BLaER1 (cell line): ENCODE measurements at regions not wholly inside any gene's neighbourhood (a gene's known extent, or its start where the extent isn't known, plus 50 kb on each side); places are given as distances from the start of the nearest gene placed in this dataset.
"Not testable (repeated sequence)": the region's sequence is repeated elsewhere in the genome, so short reads cannot be mapped to it uniquely, and the experiment has no call there.

Experiments
- H3K27ac ChIP-seq: shearing (Covaris generic); formaldehyde crosslinking; 2 replicates; pipeline ENCODE4 v1.8.1; 2022
- H3K27me3 ChIP-seq: shearing (Covaris generic); formaldehyde crosslinking; 2 replicates; pipeline ENCODE4 v1.8.1; 2022
- H3K36me3 ChIP-seq: shearing (Covaris generic); formaldehyde crosslinking; 2 replicates; pipeline ENCODE4 v1.8.1; 2022
- H3K4me1 ChIP-seq: shearing (Covaris generic); formaldehyde crosslinking; 2 replicates; pipeline ENCODE4 v1.8.1; 2022
- H3K4me2 ChIP-seq: shearing (Covaris generic); formaldehyde crosslinking; 2 replicates; pipeline ENCODE4 v1.8.1; 2022
- H3K4me3 ChIP-seq: shearing (Covaris generic); formaldehyde crosslinking; 2 replicates; pipeline ENCODE4 v1.8.1; 2022
- H3K9ac ChIP-seq: shearing (Covaris generic); formaldehyde crosslinking; 2 replicates; pipeline ENCODE4 v1.8.1; 2022
- H3K9me3 ChIP-seq: shearing (Covaris generic); formaldehyde crosslinking; 2 replicates; pipeline ENCODE4 v1.8.1; 2022
- H4K20me1 ChIP-seq: shearing (Covaris generic); formaldehyde crosslinking; 2 replicates; pipeline ENCODE4 v1.8.1; 2022
- Cebpa-rat ChIP-seq: shearing (Covaris generic); IDR thresholded peaks from 2 replicates; pipeline ENCODE4 v1.8.1; 2022

GRCh38 chr14:71783786-71784185 lies 148.4 kb upstream of the RGS6 start:
- Histone ChIP-seq H3K4me2 (no peak overlapping the region), H3K4me3 (no peak overlapping the region), H3K27me3 (no peaks in the 10 kb centered on the region), H3K36me3 (no peaks in the 10 kb centered on the region), H4K20me1 (no peaks in the 10 kb centered on the region), H3K4me1 (no peaks in the 10 kb centered on the region), H3K9ac (no peak overlapping the region), H3K27ac (no peak overlapping the region), H3K9me3 (peaks cover 7% of the 10 kb centered on the region)
- no peak for TF ChIP-seq Cebpa-rat

GRCh38 chr14:71789005-71789404 lies 143.2 kb upstream of the RGS6 start:
- H3K9me3 ChIP-seq = no peaks in the 10 kb centered on the region

GRCh38 chr14:71799841-71800240 lies 132.4 kb upstream of the RGS6 start:
- Histone ChIP-seq H3K4me3 (no peak overlapping the region), H3K9ac (no peak overlapping the region), H3K4me2 (no peak overlapping the region), H3K9me3 (no peaks in the 10 kb centered on the region), H3K27ac (no peak overlapping the region), H3K36me3 (no peaks in the 10 kb centered on the region), H4K20me1 (no peaks in the 10 kb centered on the region), H3K27me3 (no peaks in the 10 kb centered on the region), H3K4me1 (peaks cover 12% of the 10 kb centered on the region)
- no peak for TF ChIP-seq Cebpa-rat

More at GRCh38 chr14:71789005-71789404, 143.2 kb upstream of the RGS6 start:
- Histone ChIP-seq H3K4me3 (no peak overlapping the region), H3K4me1 (no peaks in the 10 kb centered on the region), H3K9ac (no peak overlapping the region), H3K27ac (no peak overlapping the region), H3K4me2 (no peak overlapping the region), H3K27me3 (no peaks in the 10 kb centered on the region), H3K36me3 (no peaks in the 10 kb centered on the region), H4K20me1 (no peaks in the 10 kb centered on the region)
- TF ChIP-seq Cebpa-rat = no peak

DNA sequence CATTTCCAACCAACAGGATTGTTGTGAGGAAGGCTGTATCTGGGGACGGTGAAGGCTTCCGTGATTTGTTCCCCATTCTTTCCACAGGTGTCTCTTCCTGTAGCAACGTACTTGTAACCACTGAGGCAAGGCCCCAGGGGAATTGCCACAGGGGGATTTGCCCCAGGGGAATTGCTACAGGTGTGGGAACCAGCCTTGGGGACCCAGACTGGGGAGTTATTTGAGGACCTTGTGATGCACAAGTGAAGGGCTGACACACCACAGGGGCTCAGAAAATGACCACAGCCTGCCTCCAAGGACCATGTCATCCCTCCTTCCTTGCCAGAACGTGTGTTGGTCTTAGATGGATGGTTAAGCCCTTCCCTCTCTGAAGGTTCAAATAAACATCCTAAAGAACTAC lies 131.4 kb upstream of the RGS6 start:
- H3K27me3 ChIP-seq = no peaks in the 10 kb centered on the region
- 0 out of 2 replicates have a peak overlapping the region, but pooled peaks have one; percentile 3 for H3K27ac ChIP-seq
- H3K9me3 ChIP-seq = no peaks in the 10 kb centered on the region
- H3K4me1 ChIP-seq = peaks cover 12% of the 10 kb centered on the region
- peak overlapping the region; percentile 61 for H3K4me2 ChIP-seq
- no peaks in the 10 kb centered on the region for H3K36me3 ChIP-seq
- TF ChIP-seq Cebpa-rat = no peak
- H3K4me3 ChIP-seq = no peak overlapping the region
- no peaks in the 10 kb centered on the region for H4K20me1 ChIP-seq
- H3K9ac ChIP-seq = no peak overlapping the region

GRCh38 chr14:71803539-71804260 lies 128.5 kb upstream of the RGS6 start:
- Histone ChIP-seq H3K4me2 (no peak overlapping the region), H3K9me3 (no peaks in the 10 kb centered on the region), H3K4me1 (peaks cover 12% of the 10 kb centered on the region), H3K9ac (no peak overlapping the region), H3K27ac (no peak overlapping the region), H3K4me3 (no peak overlapping the region), H3K27me3 (no peaks in the 10 kb centered on the region), H4K20me1 (no peaks in the 10 kb centered on the region), H3K36me3 (no peaks in the 10 kb centered on the region)
- no peak for TF ChIP-seq Cebpa-rat

GRCh38 chr14:71804992-71805391 lies 127.2 kb upstream of the RGS6 start:
- H3K27ac ChIP-seq = no peak overlapping the region
- H3K4me2 ChIP-seq = no peak overlapping the region
- H3K27me3 ChIP-seq = no peaks in the 10 kb centered on the region
- no peak overlapping the region for H3K9ac ChIP-seq
- peaks cover 12% of the 10 kb centered on the region for H3K4me1 ChIP-seq
- no peaks in the 10 kb centered on the region for H3K9me3 ChIP-seq
- no peaks in the 10 kb centered on the region for H4K20me1 ChIP-seq
- no peak overlapping the region for H3K4me3 ChIP-seq
- no peak for TF ChIP-seq Cebpa-rat
- no peaks in the 10 kb centered on the region for H3K36me3 ChIP-seq

DNA sequence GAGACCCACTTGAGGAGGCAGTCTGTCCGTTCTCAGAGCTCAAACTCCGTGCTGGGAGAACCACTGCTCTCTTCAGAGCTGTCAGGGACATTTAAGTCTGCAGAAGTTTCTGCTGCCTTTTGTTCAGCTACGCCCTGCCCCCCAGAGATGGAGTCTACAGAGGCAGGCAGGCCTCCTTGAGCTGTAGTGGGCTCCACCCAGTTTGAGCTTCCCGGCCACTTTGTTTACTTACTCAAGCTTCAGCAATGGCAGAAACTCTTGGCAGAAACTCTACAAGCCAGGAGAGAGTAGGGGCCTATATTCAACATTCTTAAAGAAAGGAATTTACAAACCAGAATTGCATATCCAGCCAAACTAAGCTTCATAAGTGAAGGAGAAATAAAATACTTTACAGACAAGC lies 125.2 kb upstream of the RGS6 start:
- H3K9ac ChIP-seq, H3K4me2 ChIP-seq, H3K36me3 ChIP-seq, H3K27me3 ChIP-seq, H3K9me3 ChIP-seq, H3K27ac ChIP-seq, H4K20me1 ChIP-seq, H3K4me3 ChIP-seq, H3K4me1 ChIP-seq: not testable (repeated sequence)

DNA sequence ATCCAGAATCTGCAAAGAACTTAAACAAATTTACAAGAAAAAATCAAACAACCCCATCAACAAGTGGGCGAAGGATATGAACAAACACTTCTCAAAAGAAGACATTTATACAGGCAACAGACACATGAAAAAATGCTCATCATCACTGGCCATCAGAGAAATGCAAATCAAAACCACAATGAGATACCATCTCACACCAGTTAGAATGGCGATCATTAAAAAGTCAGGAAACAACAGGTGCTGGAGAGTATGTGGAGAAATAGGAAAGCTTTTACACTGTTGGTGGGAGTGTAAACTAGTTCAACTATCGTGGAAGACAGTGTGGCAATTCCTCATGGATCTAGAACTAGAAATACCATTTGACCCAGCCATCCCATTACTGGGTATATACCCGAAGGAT lies 121.4 kb upstream of the RGS6 start:
- H3K27me3 ChIP-seq, H3K9ac ChIP-seq, H3K4me3 ChIP-seq, H3K36me3 ChIP-seq, H3K9me3 ChIP-seq, H4K20me1 ChIP-seq, H3K4me2 ChIP-seq, H3K27ac ChIP-seq: not testable (repeated sequence)
- H3K4me1 ChIP-seq = peaks cover 10% of the 10 kb centered on the region

DNA sequence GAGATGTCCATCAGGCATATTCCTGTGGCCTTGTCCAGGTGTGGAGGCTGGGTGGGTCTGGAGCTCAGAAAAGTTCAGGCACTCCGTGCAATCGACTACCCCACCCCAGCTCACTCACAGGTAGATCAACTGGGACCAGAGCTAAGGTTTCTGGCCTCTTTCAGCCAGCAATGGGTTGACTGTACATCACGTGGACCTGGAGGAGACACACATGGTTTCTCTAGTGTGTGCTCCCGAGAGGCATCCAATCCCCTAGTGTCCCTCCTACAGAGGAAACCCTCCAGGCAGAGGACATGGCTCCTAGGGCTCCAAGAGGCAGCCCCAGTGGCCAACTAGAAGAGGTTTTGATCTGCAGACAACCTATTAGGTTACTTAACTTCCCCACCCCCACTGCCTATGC lies 119.5 kb upstream of the RGS6 start:
- Histone ChIP-seq H4K20me1 (no peaks in the 10 kb centered on the region), H3K27me3 (no peaks in the 10 kb centered on the region), H3K27ac (no peak overlapping the region), H3K9me3 (no peaks in the 10 kb centered on the region; the same call in 1 of the 2 replicates), H3K4me1 (peaks cover 10% of the 10 kb centered on the region), H3K9ac (no peak overlapping the region), H3K36me3 (no peaks in the 10 kb centered on the region), H3K4me2 (peak overlapping the region; percentile 26; the same call in 1 of the 2 replicates), H3K4me3 (no peak overlapping the region)
- TF ChIP-seq Cebpa-rat = no peak

DNA sequence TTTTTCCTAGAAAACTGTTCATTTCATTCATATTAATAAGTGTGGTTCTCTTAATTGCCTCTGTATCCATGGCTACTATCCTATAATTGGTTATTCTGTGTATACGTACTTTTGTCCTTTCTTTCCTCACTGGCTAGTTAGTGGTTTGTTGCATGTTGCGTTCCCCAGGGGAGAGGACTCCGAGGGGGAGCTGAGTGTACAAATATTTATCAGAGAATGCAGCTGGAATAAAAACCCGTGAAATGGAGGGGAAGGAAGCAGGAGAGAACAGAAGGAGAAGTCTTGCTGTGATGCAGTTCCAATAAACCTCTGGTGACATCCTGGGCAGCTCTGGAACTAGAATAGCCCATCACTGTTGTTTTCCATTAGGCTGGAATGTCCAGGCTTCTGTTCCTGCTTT lies 117.1 kb upstream of the RGS6 start:
- peaks cover 10% of the 10 kb centered on the region for H3K4me1 ChIP-seq
- H3K9me3 ChIP-seq = no peaks in the 10 kb centered on the region; the same call in 1 of the 2 replicates
- H3K36me3 ChIP-seq = no peaks in the 10 kb centered on the region
- H3K4me3 ChIP-seq = no peak overlapping the region
- no peak overlapping the region for H3K4me2 ChIP-seq
- no peak for TF ChIP-seq Cebpa-rat
- H3K27ac ChIP-seq = no peak overlapping the region
- no peaks in the 10 kb centered on the region for H4K20me1 ChIP-seq
- no peak overlapping the region for H3K9ac ChIP-seq
- no peaks in the 10 kb centered on the region for H3K27me3 ChIP-seq

- Histone ChIP-seq H3K9me3 (0 out of 2 replicates have a peak, but pooled peaks cover 2% of the 10 kb centered on the region), H3K36me3 (no peaks in the 10 kb centered on the region), H3K27me3 (no peaks in the 10 kb centered on the region), H3K4me3 (no peak overlapping the region), H4K20me1 (no peaks in the 10 kb centered on the region), H3K4me2 (no peak overlapping the region), H3K4me1 (peaks cover 12% of the 10 kb centered on the region), H3K9ac (no peak overlapping the region), H3K27ac (no peak overlapping the region)
- no peak for TF ChIP-seq Cebpa-rat
Observed at GRCh38 chr14:71824816-71825215, 107.4 kb upstream of the RGS6 start.
